Upper lobe of left lung (tissue), 6 donors: ENCODE measurements at regions not wholly inside any gene's neighbourhood (a gene's known extent, or its start where the extent isn't known, plus 50 kb on each side); places are given as distances from the start of the nearest gene placed in this dataset.
A peak's percentile ranks its signal among the peaks of the same experiment; 100 is the strongest.
"Not testable (repeated sequence)": the region's sequence is repeated elsewhere in the genome, so short reads cannot be mapped to it uniquely, and the experiment has no call there.

Experiments
- ATAC-seq, 2 donors: fragments of 200-7000 bp; cut with Tn5 transposase; one replicate each; pipeline ENCODE4 v1.9.1; 2022; ENCODE audit warnings: mild to moderate bottlenecking in 2 of 2, moderate library complexity in 2 of 2; ENCODE audit not compliant: low FRiP score in 2 of 2
- DNase-seq, 2 donors: peaks; one replicate each; pipeline ENCODE4 v3.0.0-alpha.2; 2019 to 2020
- H3K27ac ChIP-seq, 4 donors: fragments of 200-600 bp; sonication (generic); one replicate each; pipeline ENCODE4 v1.5.1; 2016 to 2019
- H3K27me3 ChIP-seq, 4 donors: fragments of 200-600 bp; sonication (generic); one replicate each; pipeline ENCODE4 v1.5.1; 2017 to 2019
- H3K36me3 ChIP-seq, 4 donors: fragments of 200-600 bp; sonication (generic); one replicate each; pipeline ENCODE4 v1.5.1; 2016 to 2019
- H3K4me1 ChIP-seq, 4 donors: fragments of 200-600 bp; sonication (generic); one replicate each; pipeline ENCODE4 v1.5.1; 2018 to 2019
- H3K4me3 ChIP-seq, 4 donors: fragments of 200-600 bp; sonication (generic); one replicate each; pipeline ENCODE4 v1.5.1; 2017 to 2019; ENCODE audit warnings: mild to moderate bottlenecking in 2 of 4, moderate library complexity in 1 of 4
- H3K9me3 ChIP-seq, 4 donors: fragments of 200-600 bp; sonication (generic); one replicate each; pipeline ENCODE4 v1.5.1; 2018 to 2019
- EP300 ChIP-seq, 4 donors: sonication (generic); formaldehyde crosslinking; IDR thresholded peaks; one replicate each; pipeline ENCODE4 v1.5.1; 2017; ENCODE audit warnings: antibody characterized with exemption in 4 of 4, control low read depth in 2 of 4
- POLR2A ChIP-seq, 4 donors: fragments of 450-650 bp; IDR thresholded peaks; one replicate each; pipeline ENCODE4 v1.5.1; 2016 to 2017; ENCODE audit warnings: antibody characterized with exemption in 4 of 4, mild to moderate bottlenecking in 2 of 4
- POLR2AphosphoS5 ChIP-seq, 2 donors: sonication (generic); formaldehyde crosslinking; IDR thresholded peaks; one replicate each; pipeline ENCODE4 v1.5.1; 2017; ENCODE audit warnings: antibody characterized with exemption in 2 of 2
- WGBS, 2 donors: methylation state at CpG; one replicate each; pipeline ENCODE4 v1.1.5; 2017 to 2018; 5-methylcytosine and 5-hydroxymethylcytosine counted together
- TF ChIP-seq, protein P1 (sequence below), 6 experiments: fragments of 450-650 bp in 4 of 6; fragments of 200-600 bp in 2 of 6; sonication (generic) in 2 of 6; IDR thresholded peaks; one replicate each; pipeline ENCODE4 v1.5.1; 2016 to 2019; ENCODE audit warnings: antibody characterized with exemption in 6 of 6
- donor health status: DM: no; HTN: no; CAD: no; lungs with moderate emphysema.
- donor health status: DM: no; HTN: yes; CAD: no; lungs with severe emphysema.

DNA sequence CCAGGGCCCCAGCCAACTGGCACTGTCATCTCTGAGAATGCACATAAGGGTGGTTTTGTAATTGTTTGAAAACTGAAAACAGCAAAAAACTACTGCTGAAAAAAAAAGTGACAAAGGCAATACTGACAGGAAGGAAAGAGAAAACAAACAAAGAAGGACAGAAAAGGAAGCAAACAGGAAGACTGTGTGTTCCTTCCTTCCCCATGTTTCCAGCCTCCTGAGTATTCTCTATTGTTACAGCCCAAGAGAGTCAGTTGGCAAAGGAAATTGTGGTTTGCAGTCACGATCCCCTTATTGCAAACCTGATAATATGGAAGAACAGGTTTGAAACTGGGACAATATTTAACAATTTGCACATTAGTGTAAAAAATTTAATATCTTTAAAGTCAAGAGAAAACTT lies 1177.6 kb downstream of the PLA2G4A start:
- H3K27me3 ChIP-seq = no peaks in the 10 kb centered on the region
- WGBS, 2 donors = 39 to 43% methylated on average over 1 of the region's 1 CpG
- peaks cover 0 to 2% (median 0%) of the 10 kb centered on the region in 4 donors for H3K9me3 ChIP-seq
- DNase-seq (no peak), ATAC-seq (no peak)
- H3K27ac ChIP-seq = no peak overlapping the region
- no peak overlapping the region for H3K4me3 ChIP-seq
- no peaks in the 10 kb centered on the region for H3K4me1 ChIP-seq
- no peaks in the 10 kb centered on the region for H3K36me3 ChIP-seq
- TF ChIP-seq POLR2AphosphoS5 (IDR thresholded peaks at IDR 0.05) (no peak), EP300 (IDR thresholded peaks at IDR 0.05) (no peak), POLR2A (IDR thresholded peaks at IDR 0.05) (no peak)
- TF ChIP-seq, protein P1, sequence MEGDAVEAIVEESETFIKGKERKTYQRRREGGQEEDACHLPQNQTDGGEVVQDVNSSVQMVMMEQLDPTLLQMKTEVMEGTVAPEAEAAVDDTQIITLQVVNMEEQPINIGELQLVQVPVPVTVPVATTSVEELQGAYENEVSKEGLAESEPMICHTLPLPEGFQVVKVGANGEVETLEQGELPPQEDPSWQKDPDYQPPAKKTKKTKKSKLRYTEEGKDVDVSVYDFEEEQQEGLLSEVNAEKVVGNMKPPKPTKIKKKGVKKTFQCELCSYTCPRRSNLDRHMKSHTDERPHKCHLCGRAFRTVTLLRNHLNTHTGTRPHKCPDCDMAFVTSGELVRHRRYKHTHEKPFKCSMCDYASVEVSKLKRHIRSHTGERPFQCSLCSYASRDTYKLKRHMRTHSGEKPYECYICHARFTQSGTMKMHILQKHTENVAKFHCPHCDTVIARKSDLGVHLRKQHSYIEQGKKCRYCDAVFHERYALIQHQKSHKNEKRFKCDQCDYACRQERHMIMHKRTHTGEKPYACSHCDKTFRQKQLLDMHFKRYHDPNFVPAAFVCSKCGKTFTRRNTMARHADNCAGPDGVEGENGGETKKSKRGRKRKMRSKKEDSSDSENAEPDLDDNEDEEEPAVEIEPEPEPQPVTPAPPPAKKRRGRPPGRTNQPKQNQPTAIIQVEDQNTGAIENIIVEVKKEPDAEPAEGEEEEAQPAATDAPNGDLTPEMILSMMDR (IDR thresholded peaks at IDR 0.05) = no peak

- H3K27ac ChIP-seq, H3K4me1 ChIP-seq, H3K27me3 ChIP-seq, ATAC-seq, H3K4me3 ChIP-seq, H3K36me3 ChIP-seq: not testable (repeated sequence)
- WGBS, 2 donors = 95 to 98% methylated on average over 36 to 42 of the region's 49 CpGs
- peaks cover 0 to 11% (median 0%) of the 10 kb centered on the region in 4 donors for H3K9me3 ChIP-seq
- DNase-seq = peak in 1 of 2 donors; percentile 81
These were observed 1184.6 kb downstream of the PLA2G4A start for GRCh38 chr1:188013222-188013849.

DNA sequence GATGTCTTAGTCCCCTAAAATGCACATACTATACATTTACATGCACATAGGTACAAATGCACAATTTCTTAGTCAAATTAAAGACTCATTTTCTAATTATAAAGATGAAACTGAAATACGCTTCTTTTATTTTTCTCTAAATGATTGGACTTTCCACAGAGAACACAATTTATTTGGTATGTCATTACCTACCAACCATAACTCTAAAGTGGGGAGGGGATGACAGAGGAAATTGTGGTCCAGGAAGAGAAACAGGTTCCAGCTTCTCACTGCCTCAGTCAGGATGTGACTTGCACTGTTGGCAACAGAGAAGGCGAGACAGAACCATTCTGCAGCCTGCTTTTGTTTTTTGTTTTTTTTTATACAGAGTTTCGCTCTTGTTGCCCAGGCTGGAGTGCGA lies 1189.2 kb downstream of the PLA2G4A start:
- Histone ChIP-seq H3K9me3 (peaks cover 0 to 7% (median 0%) of the 10 kb centered on the region in 4 donors), H3K4me3 (no peak overlapping the region), H3K27ac (no peak overlapping the region), H3K36me3 (no peaks in the 10 kb centered on the region), H3K4me1 (no peaks in the 10 kb centered on the region), H3K27me3 (no peaks in the 10 kb centered on the region)
- DNase-seq (no peak), ATAC-seq (no peak)
- 79 to 84% methylated on average over 4 of the region's 4 CpGs for WGBS, 2 donors
- TF ChIP-seq POLR2AphosphoS5 (IDR thresholded peaks at IDR 0.05) = no peak

DNA sequence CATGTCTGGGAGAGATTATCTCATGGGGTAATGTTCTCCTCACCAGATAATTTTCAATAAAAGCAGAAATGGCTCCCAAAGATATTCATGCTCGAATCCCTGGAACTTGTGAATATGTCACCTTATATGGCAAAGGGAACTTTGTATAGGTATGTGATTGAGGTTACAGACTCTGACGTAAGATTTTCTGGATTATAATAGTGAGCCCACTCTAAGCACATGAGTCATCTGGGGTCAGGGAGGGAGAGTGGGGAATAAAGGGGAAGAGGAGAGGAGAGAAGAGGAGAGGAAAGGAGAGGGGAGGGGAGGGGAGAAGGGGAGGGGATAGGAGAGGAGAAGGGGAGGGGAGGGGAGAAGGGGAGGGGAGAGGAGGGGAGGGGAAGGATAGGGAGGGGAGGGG lies 1193.9 kb downstream of the PLA2G4A start:
- H3K4me1 ChIP-seq = no peaks in the 10 kb centered on the region
- no peak overlapping the region for H3K4me3 ChIP-seq
- TF ChIP-seq, protein P1 (IDR thresholded peaks at IDR 0.05) = no peak
- TF ChIP-seq EP300 (IDR thresholded peaks at IDR 0.05) (no peak), POLR2A (IDR thresholded peaks at IDR 0.05) (no peak), POLR2AphosphoS5 (IDR thresholded peaks at IDR 0.05) (no peak)
- WGBS, 2 donors = 82 to 83% methylated on average over 2 of the region's 2 CpGs
- no peak overlapping the region for H3K27ac ChIP-seq
- ATAC-seq (no peak), DNase-seq (no peak)
- no peaks in the 10 kb centered on the region for H3K27me3 ChIP-seq
- no peaks in the 10 kb centered on the region for H3K36me3 ChIP-seq
- no peaks in the 10 kb centered on the region for H3K9me3 ChIP-seq

DNA sequence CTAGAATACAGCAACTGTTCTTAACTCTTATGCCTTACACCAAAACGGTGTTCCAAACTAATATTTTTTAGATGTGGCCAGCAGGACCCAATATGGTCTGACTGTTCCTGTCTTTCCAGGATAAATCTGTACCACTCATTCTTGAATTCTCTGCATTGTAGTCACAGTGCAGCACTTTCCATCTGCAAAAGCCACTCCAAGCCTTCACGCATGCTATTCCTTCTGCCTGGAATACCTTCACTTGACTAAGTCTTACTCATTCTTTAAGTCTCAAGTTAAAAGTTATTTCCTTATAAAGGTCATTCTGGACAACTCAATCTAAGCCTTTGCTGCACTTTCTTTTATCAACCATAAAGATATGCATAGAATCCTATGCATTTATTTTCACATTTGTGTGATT lies 1194.5 kb downstream of the PLA2G4A start:
- no peak for DNase-seq
- H3K9me3 ChIP-seq = no peaks in the 10 kb centered on the region
- no peaks in the 10 kb centered on the region for H3K27me3 ChIP-seq
- H3K36me3 ChIP-seq = no peaks in the 10 kb centered on the region
- 92 to 98% methylated on average over 2 of the region's 2 CpGs for WGBS, 2 donors
- TF ChIP-seq POLR2A (IDR thresholded peaks at IDR 0.05) = no peak
- TF ChIP-seq, protein P1 (IDR thresholded peaks at IDR 0.05) = no peak
- no peak for TF ChIP-seq EP300 (IDR thresholded peaks at IDR 0.05)
- TF ChIP-seq POLR2AphosphoS5 (IDR thresholded peaks at IDR 0.05) = no peak
- H3K27ac ChIP-seq = no peak overlapping the region
- no peaks in the 10 kb centered on the region for H3K4me1 ChIP-seq
- H3K4me3 ChIP-seq = no peak overlapping the region
- ATAC-seq = no peak

DNA sequence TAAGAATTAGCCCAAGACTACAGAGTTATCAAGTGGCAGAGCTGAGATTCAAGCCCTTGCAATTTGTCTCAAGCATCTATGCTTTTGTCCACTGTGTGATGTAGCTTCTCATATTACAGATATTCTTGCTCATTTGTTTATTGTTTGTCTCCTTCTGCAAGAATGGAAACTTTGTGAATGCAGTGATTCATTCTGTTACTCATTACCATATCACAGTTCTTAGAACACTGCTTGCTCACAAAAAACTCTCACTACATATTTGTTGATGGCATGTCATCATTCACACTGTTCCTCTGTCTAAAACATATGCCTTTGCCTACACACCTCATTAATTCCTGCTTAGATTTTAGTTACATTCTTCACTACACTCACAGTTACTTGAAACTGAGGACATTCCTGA lies 1198.9 kb downstream of the PLA2G4A start:
- H3K4me3 ChIP-seq = no peak overlapping the region
- no peak overlapping the region for H3K27ac ChIP-seq
- DNase-seq (no peak), ATAC-seq (no peak)
- no peaks in the 10 kb centered on the region for H3K4me1 ChIP-seq
- TF ChIP-seq, protein P1 (IDR thresholded peaks at IDR 0.05) = no peak
- TF ChIP-seq POLR2A (IDR thresholded peaks at IDR 0.05) (no peak), POLR2AphosphoS5 (IDR thresholded peaks at IDR 0.05) (no peak), EP300 (IDR thresholded peaks at IDR 0.05) (no peak)
- H3K27me3 ChIP-seq = no peaks in the 10 kb centered on the region
- no peaks in the 10 kb centered on the region for H3K36me3 ChIP-seq
- H3K9me3 ChIP-seq = no peaks in the 10 kb centered on the region

- not testable (repeated sequence) for H3K27ac ChIP-seq, H3K36me3 ChIP-seq, H3K27me3 ChIP-seq, DNase-seq, H3K4me1 ChIP-seq, ATAC-seq, H3K4me3 ChIP-seq
- 36 to 83% methylated on average over 1 to 2 of the region's 2 CpGs for WGBS, 2 donors
- H3K9me3 ChIP-seq = peaks cover 0 to 13% (median 0%) of the 10 kb centered on the region in 4 donors
These were observed 1208.8 kb downstream of the PLA2G4A start for GRCh38 chr1:188037572-188037971.
